Heart right ventricle (tissue), 16 donors: ENCODE measurements at regions not wholly inside any gene's neighbourhood (a gene's known extent, or its start where the extent isn't known, plus 50 kb on each side); places are given as distances from the start of the nearest gene placed in this dataset.

ENCODE experiments used
- ATAC-seq, 8 donors: fragments of 200-7000 bp; cut with Tn5 transposase; one replicate each; pipeline ENCODE4 v1.9.1; 2020; ENCODE audit warnings: mild to moderate bottlenecking in 8 of 8, moderate library complexity in 8 of 8, moderate number of reproducible peaks in 1 of 8
- DNase-seq, 2 donors: peaks; one replicate each; pipeline ENCODE4 v3.0.0-alpha.2; 2020
- H3K27ac ChIP-seq, 10 donors: fragments of 200-600 bp; sonication (generic) in 2 of 10; one replicate each; pipeline versions ENCODE4 v1.5.0 to v1.8.0; 2020 to 2022; ENCODE audit warnings: mild to moderate bottlenecking in 3 of 10
- H3K27me3 ChIP-seq, 7 donors: fragments of 200-600 bp; one replicate each; pipeline ENCODE4 v1.8.0; 2021 to 2022; ENCODE audit warnings: mild to moderate bottlenecking in 2 of 7
- H3K36me3 ChIP-seq, 9 donors: fragments of 200-600 bp; sonication (generic) in 1 of 9; one replicate each; pipeline versions ENCODE4 v1.5.0 to v1.8.0; 2020 to 2022; ENCODE audit warnings: mild to moderate bottlenecking in 2 of 9
- H3K4me1 ChIP-seq, 9 donors: fragments of 200-600 bp; sonication (generic) in 1 of 9; one replicate each; pipeline versions ENCODE4 v1.5.0 to v1.8.0; 2020 to 2022; ENCODE audit warnings: mild to moderate bottlenecking in 4 of 9
- H3K4me3 ChIP-seq, 10 donors: fragments of 200-600 bp; sonication (generic) in 2 of 10; one replicate each; pipeline versions ENCODE4 v1.5.0 to v1.8.0; 2020 to 2022; ENCODE audit warnings: mild to moderate bottlenecking in 7 of 10, moderate library complexity in 2 of 10
- H3K9me3 ChIP-seq, 11 donors: fragments of 200-600 bp in 10 of 11; sonication (generic) in 2 of 11; one replicate each; pipeline versions ENCODE4 v1.5.0 to v1.8.0; 2013 to 2022; ENCODE audit warnings: mild to moderate bottlenecking in 2 of 11, control low read depth in 1 of 11, moderate library complexity in 1 of 11
- WGBS, 2 donors: extraction: QIAGEN DNeasy Blood & Tissue Kit; methylation state at CpG; one replicate each; pipeline ENCODE4 v1.1.7; 2013; ENCODE audit warnings: inconsistent platforms in 1 of 2; 5-methylcytosine and 5-hydroxymethylcytosine counted together
- intact Hi-C, 10 donors: fragments of 100-400 bp; cut with DNase I; formaldehyde crosslinking; loops; one replicate each; pipeline versions ENCODE4 v1.11.1 to v1.14.2; 2022
- TF ChIP-seq, protein P1 (sequence below), 9 donors: fragments of 200-600 bp; sonication (generic) in 2 of 9; IDR thresholded peaks; one replicate each; pipeline versions ENCODE4 v1.5.0 to v1.8.0; 2021 to 2022; ENCODE audit warnings: antibody characterized with exemption in 9 of 9, mild to moderate bottlenecking in 5 of 9, moderate library complexity in 1 of 9
- donor health status: Arrhythmogenic right ventricular cardiomyopathy.
- donor health status: ischemic (EF 13 %, LVEDD 7.1; RV severe dilation, severe dysfunction).
- donor health status: healthy with polysubstance abuse.
- donor health status: DM: no; HTN: yes; CAD: no.
- donor health status: DM: no; HTN: no; CAD: no.
- donor health status: ischemic (EF 25% LVEDD 6.9; RV normal size, moderate dysfunction).
- donor health status: ischemic (EF 25% LVEDD 5.7; RV mildly dilated, moderate dysfunction).
- donor health status: healthy.
- donor health status: DM: yes; HTN: yes; CAD: no.
- donor health status: Ischemic cardiomyopathy.
- donor health status: ischemic (EF 35%, LVEDD 5.7; RV mildly dilated, moderate dysfunction).
- donor health status: nonischemic (EF 11% LVEDD 7.7; RV severe dilation, severe dysfunction).
- donor health status: DM: yes; HTN: yes; CAD: no.
- donor health status: PGD.
- donor health status: ischemic (EF 29% LVEDD 5.4; RV normal size, mild dysfunction).
- donor health status: nonischemic (EF 23%, LVEDD 6.1; RV moderate dilation, normal function).

GRCh38 chr20:7627734-7628663 is 312.3 kb downstream of the HAO1 start:
- DNase-seq (no peak), ATAC-seq (peak in 1 of 8 donors; percentile 53)
- TF ChIP-seq, protein P1, sequence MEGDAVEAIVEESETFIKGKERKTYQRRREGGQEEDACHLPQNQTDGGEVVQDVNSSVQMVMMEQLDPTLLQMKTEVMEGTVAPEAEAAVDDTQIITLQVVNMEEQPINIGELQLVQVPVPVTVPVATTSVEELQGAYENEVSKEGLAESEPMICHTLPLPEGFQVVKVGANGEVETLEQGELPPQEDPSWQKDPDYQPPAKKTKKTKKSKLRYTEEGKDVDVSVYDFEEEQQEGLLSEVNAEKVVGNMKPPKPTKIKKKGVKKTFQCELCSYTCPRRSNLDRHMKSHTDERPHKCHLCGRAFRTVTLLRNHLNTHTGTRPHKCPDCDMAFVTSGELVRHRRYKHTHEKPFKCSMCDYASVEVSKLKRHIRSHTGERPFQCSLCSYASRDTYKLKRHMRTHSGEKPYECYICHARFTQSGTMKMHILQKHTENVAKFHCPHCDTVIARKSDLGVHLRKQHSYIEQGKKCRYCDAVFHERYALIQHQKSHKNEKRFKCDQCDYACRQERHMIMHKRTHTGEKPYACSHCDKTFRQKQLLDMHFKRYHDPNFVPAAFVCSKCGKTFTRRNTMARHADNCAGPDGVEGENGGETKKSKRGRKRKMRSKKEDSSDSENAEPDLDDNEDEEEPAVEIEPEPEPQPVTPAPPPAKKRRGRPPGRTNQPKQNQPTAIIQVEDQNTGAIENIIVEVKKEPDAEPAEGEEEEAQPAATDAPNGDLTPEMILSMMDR (IDR thresholded peaks at IDR 0.05) = no peak
- peaks cover 0 to 24% (median 0%) of the 10 kb centered on the region in 9 donors for H3K4me1 ChIP-seq
- H3K27me3 ChIP-seq = no peaks in the 10 kb centered on the region
- intact Hi-C loops = loop anchor here in 2 of 10 donors (5.0 kb wide), 2 partner anchors 94 to 229 kb away; no protein-coding TSS in a partner anchor
- no peaks in the 10 kb centered on the region for H3K36me3 ChIP-seq
- H3K9me3 ChIP-seq = peaks cover 0 to 3% (median 0%) of the 10 kb centered on the region in 11 donors
- no peak overlapping the region for H3K27ac ChIP-seq
- no peak overlapping the region for H3K4me3 ChIP-seq
- WGBS, 2 donors = 56 to 64% methylated on average over 5 of the region's 5 CpGs

DNA sequence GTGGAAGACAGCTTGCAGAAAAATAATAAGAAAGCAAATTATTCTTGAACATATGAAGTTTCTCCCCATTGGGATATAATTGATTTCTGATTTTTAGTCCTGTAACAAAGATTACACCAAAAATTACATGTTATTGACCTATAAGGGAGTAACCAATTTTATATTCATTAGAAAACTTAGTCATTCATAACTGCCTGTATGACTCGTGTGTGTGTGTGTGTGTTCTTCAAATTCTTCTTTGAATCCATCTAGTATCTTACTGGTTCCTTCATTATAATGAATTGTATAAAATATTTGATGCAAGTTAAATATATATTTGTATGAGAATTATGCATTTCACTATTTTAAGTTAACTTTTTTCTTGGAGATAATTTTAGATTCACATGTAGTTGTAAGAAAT is 310.4 kb downstream of the HAO1 start:
- TF ChIP-seq, protein P1 (IDR thresholded peaks at IDR 0.05) = no peak
- H3K27me3 ChIP-seq = no peaks in the 10 kb centered on the region
- H3K4me1 ChIP-seq = peaks cover 0 to 24% (median 0%) of the 10 kb centered on the region in 9 donors
- H3K27ac ChIP-seq = no peak overlapping the region
- intact Hi-C loops = loop anchor here in 2 of 10 donors (5.0 kb wide), 2 partner anchors 92 to 227 kb away; no protein-coding TSS in a partner anchor
- H3K9me3 ChIP-seq = no peaks in the 10 kb centered on the region
- DNase-seq = no peak
- WGBS, 2 donors = 25 to 53% methylated on average over 1 of the region's 1 CpG
- no peak for ATAC-seq
- no peak overlapping the region for H3K4me3 ChIP-seq
- no peaks in the 10 kb centered on the region for H3K36me3 ChIP-seq

DNA sequence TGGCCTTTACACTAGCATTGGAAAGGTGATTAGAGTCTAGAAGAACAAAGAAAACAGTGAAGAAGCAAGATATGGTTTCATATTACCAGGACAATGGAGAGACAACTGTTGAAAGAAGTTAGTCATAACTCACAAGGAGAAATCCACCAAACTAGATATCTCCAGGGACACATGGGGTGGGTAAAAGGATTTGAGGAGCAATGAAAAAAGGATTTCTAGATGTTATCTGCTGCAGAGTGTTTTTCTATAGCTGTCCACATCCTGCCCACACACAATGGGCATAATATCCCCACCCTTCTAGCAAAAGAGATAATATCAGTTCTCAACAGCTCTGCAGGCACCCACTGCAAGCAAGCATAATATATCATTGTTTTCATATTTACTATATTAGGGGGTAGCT is 303.1 kb downstream of the HAO1 start:
- TF ChIP-seq, protein P1 (IDR thresholded peaks at IDR 0.05) = no peak
- H3K4me1 ChIP-seq = peaks cover 0 to 8% (median 0%) of the 10 kb centered on the region in 9 donors
- peak in 1 of 8 donors; percentile 52 for ATAC-seq
- intact Hi-C loops = no loop called here
- peaks cover 0 to 3% (median 0%) of the 10 kb centered on the region in 11 donors for H3K9me3 ChIP-seq
- H3K27me3 ChIP-seq = no peaks in the 10 kb centered on the region
- DNase-seq = no peak
- no peaks in the 10 kb centered on the region for H3K36me3 ChIP-seq
- no peak overlapping the region for H3K4me3 ChIP-seq
- H3K27ac ChIP-seq = no peak overlapping the region

- peaks cover 0 to 4% (median 0%) of the 10 kb centered on the region in 11 donors for H3K9me3 ChIP-seq
- peaks cover 0 to 17% (median 0%) of the 10 kb centered on the region in 9 donors for H3K4me1 ChIP-seq
- H3K27me3 ChIP-seq = no peaks in the 10 kb centered on the region
- DNase-seq = peak in 1 of 2 donors; percentile 41
- TF ChIP-seq, protein P1 (IDR thresholded peaks at IDR 0.05) = no peak
- ATAC-seq = peak in 7 of 8 donors; percentile 72 to 89 (median 82)
- intact Hi-C loops = no loop called here
- WGBS, 2 donors = 55 to 57% methylated on average over 6 of the region's 6 CpGs
- H3K4me3 ChIP-seq = no peak overlapping the region
- H3K36me3 ChIP-seq = no peaks in the 10 kb centered on the region
- peak overlapping the region in 5 of 10 donors; percentile 10 to 70 (median 31) for H3K27ac ChIP-seq
Observed at GRCh38 chr20:7650086-7650879, 290.0 kb downstream of the HAO1 start.
